Mesendoderm (in vitro differentiated cells): ENCODE measurements at regions not wholly inside any gene's neighbourhood (a gene's known extent, or its start where the extent isn't known, plus 50 kb on each side); places are given as distances from the start of the nearest gene placed in this dataset.
A peak's percentile ranks its signal among the peaks of the same experiment; 100 is the strongest.
"Not testable (repeated sequence)": the region's sequence is repeated elsewhere in the genome, so short reads cannot be mapped to it uniquely, and the experiment has no call there.

Experiments
- DNase-seq: peaks from one replicate; pipeline ENCODE4 v3.0.0; 2013
- H2AK5ac ChIP-seq: 2 replicates; pipeline ENCODE4 v1.6.1; 2013; ENCODE audit warnings: low read length, inconsistent platforms
- H2BK120ac ChIP-seq: 2 replicates; pipeline ENCODE4 v1.6.1; 2013; ENCODE audit warnings: low read depth, mild to moderate bottlenecking, low read length, moderate library complexity, mixed read lengths
- H2BK15ac ChIP-seq: replicated peaks from 2 replicates; pipeline ENCODE4 v1.6.1; 2013; ENCODE audit warnings: low read depth, mild to moderate bottlenecking, moderate library complexity
- H2BK5ac ChIP-seq: 2 replicates; pipeline ENCODE4 v1.6.1; 2013; ENCODE audit warnings: low read length, inconsistent platforms
- H3K18ac ChIP-seq: 2 replicates; pipeline ENCODE4 v1.6.1; 2013; ENCODE audit warnings: mild to moderate bottlenecking, low read length, mixed read lengths
- H3K23ac ChIP-seq: one replicate; pipeline ENCODE4 v1.6.1; 2013; ENCODE audit warnings: low read length
- H3K27ac ChIP-seq: 2 replicates; pipeline ENCODE4 v1.5.1; 2013; ENCODE audit warnings: low read depth, mild to moderate bottlenecking, inconsistent platforms, low read length, moderate library complexity
- H3K27me3 ChIP-seq: 2 replicates; pipeline ENCODE4 v1.6.1; 2013; ENCODE audit warnings: low read length, control low read depth, mild to moderate bottlenecking, inconsistent platforms; ENCODE audit not compliant: insufficient read depth, poor library complexity
- H3K36me3 ChIP-seq: 2 replicates; pipeline ENCODE4 v1.6.1; 2013; ENCODE audit warnings: low read length, inconsistent platforms; ENCODE audit not compliant: control insufficient read depth, insufficient read depth
- H3K4ac ChIP-seq: one replicate; pipeline ENCODE4 v1.6.1; 2013; ENCODE audit warnings: low read depth, mild to moderate bottlenecking, low read length, moderate library complexity
- H3K4me1 ChIP-seq: 2 replicates; pipeline ENCODE4 v1.6.1; 2013; ENCODE audit warnings: low read depth, low read length, inconsistent platforms; ENCODE audit not compliant: control insufficient read depth
- H3K4me2 ChIP-seq: 2 replicates; pipeline ENCODE4 v1.6.1; 2013; ENCODE audit warnings: low read length
- H3K4me3 ChIP-seq: 2 replicates; pipeline ENCODE4 v1.5.1; 2013; ENCODE audit warnings: mild to moderate bottlenecking, low read length
- H3K56ac ChIP-seq: one replicate; pipeline ENCODE4 v1.6.1; 2013; ENCODE audit warnings: low read length
- H3K79me1 ChIP-seq: 2 replicates; pipeline ENCODE4 v1.6.1; 2013; ENCODE audit warnings: low read length, inconsistent platforms
- H3K79me2 ChIP-seq: 2 replicates; pipeline ENCODE4 v1.6.1; 2013; ENCODE audit warnings: mild to moderate bottlenecking, low read length; ENCODE audit not compliant: control insufficient read depth, insufficient read depth
- H3K9ac ChIP-seq: 2 replicates; pipeline ENCODE4 v1.6.1; 2013; ENCODE audit warnings: low read length, inconsistent platforms
- H4K5ac ChIP-seq: one replicate; pipeline ENCODE4 v1.6.1; 2013; ENCODE audit warnings: low read length
- H4K8ac ChIP-seq: one replicate; pipeline ENCODE4 v1.6.1; 2013; ENCODE audit warnings: low read depth, mild to moderate bottlenecking, control low read depth, low read length, moderate library complexity
- WGBS: extraction: QIAGEN DNeasy Blood & Tissue Kit; methylation state at CpG from one replicate; pipeline ENCODE4 v1.1.7; 2013; ENCODE audit warnings: low lambda C conversion rate, missing lambda C conversion rate; ENCODE audit not compliant: insufficient coverage; ENCODE audit errors: extremely low coverage; 5-methylcytosine and 5-hydroxymethylcytosine counted together

- H3K79me1 ChIP-seq, result no peaks in the 10 kb centered on the region
- H3K4ac ChIP-seq, result no peak overlapping the region
- H2AK5ac ChIP-seq, result no peak overlapping the region
- H3K4me2 ChIP-seq, result no peak overlapping the region
- no peak overlapping the region for H4K8ac ChIP-seq
- no peak overlapping the region for H2BK5ac ChIP-seq
- H3K4me1 ChIP-seq, result no peaks in the 10 kb centered on the region
- H2BK15ac ChIP-seq, result no peak overlapping the region
- H3K79me2 ChIP-seq, result no peaks in the 10 kb centered on the region
- H3K4me3 ChIP-seq, result no peak overlapping the region
- H4K5ac ChIP-seq, result no peak overlapping the region
- no peak overlapping the region for H3K56ac ChIP-seq
- H3K36me3 ChIP-seq, result no peaks in the 10 kb centered on the region
- no peak for DNase-seq
- no peak overlapping the region for H3K9ac ChIP-seq
- no peaks in the 10 kb centered on the region for H3K27me3 ChIP-seq
- H3K27ac ChIP-seq, result no peak overlapping the region
- H2BK120ac ChIP-seq, result no peak overlapping the region
- H3K18ac ChIP-seq, result no peak overlapping the region
- no peak overlapping the region for H3K23ac ChIP-seq
These were observed 327.0 kb upstream of the ZC3H15 start for GRCh38 chr2:186159101-186159500.

GRCh38 chr2:186164325-186164724 lies 321.7 kb upstream of the ZC3H15 start:
- no peak overlapping the region for H2BK5ac ChIP-seq
- no peak overlapping the region for H2BK15ac ChIP-seq
- H3K4me2 ChIP-seq, result no peak overlapping the region
- no peak overlapping the region for H2BK120ac ChIP-seq
- no peak overlapping the region for H2AK5ac ChIP-seq
- no peak overlapping the region for H3K56ac ChIP-seq
- no peaks in the 10 kb centered on the region for H3K79me2 ChIP-seq
- no peaks in the 10 kb centered on the region for H3K27me3 ChIP-seq
- WGBS, result no CpG with 5 or more reads among the region's 2 CpGs
- H3K4ac ChIP-seq, result no peak overlapping the region
- H3K36me3 ChIP-seq, result no peaks in the 10 kb centered on the region
- no peak overlapping the region for H3K18ac ChIP-seq
- H3K79me1 ChIP-seq, result no peaks in the 10 kb centered on the region
- DNase-seq, result no peak
- no peak overlapping the region for H4K5ac ChIP-seq
- H3K9ac ChIP-seq, result no peak overlapping the region
- H3K23ac ChIP-seq, result no peak overlapping the region
- H3K27ac ChIP-seq, result no peak overlapping the region
- H4K8ac ChIP-seq, result no peak overlapping the region
- H3K4me3 ChIP-seq, result no peak overlapping the region
- no peaks in the 10 kb centered on the region for H3K4me1 ChIP-seq

GRCh38 chr2:186170693-186171092 lies 315.4 kb upstream of the ZC3H15 start:
- no peaks in the 10 kb centered on the region for H3K79me1 ChIP-seq
- H3K56ac ChIP-seq, result no peak overlapping the region
- H2BK15ac ChIP-seq, result no peak overlapping the region
- DNase-seq, result no peak
- H2BK120ac ChIP-seq, result no peak overlapping the region
- H3K36me3 ChIP-seq, result no peaks in the 10 kb centered on the region
- no peak overlapping the region for H4K5ac ChIP-seq
- no peak overlapping the region for H3K4ac ChIP-seq
- no peak overlapping the region for H2AK5ac ChIP-seq
- H3K27ac ChIP-seq, result no peak overlapping the region
- H3K4me3 ChIP-seq, result no peak overlapping the region
- no peak overlapping the region for H2BK5ac ChIP-seq
- no peaks in the 10 kb centered on the region for H3K4me1 ChIP-seq
- H3K23ac ChIP-seq, result no peak overlapping the region
- no peaks in the 10 kb centered on the region for H3K79me2 ChIP-seq
- no CpG with 5 or more reads among the region's 1 CpG for WGBS
- no peaks in the 10 kb centered on the region for H3K27me3 ChIP-seq
- no peak overlapping the region for H3K4me2 ChIP-seq
- no peak overlapping the region for H4K8ac ChIP-seq
- no peak overlapping the region for H3K9ac ChIP-seq
- no peak overlapping the region for H3K18ac ChIP-seq

- H3K56ac ChIP-seq, result no peak overlapping the region
These were observed 304.4 kb upstream of the ZC3H15 start for GRCh38 chr2:186181625-186182024.

GRCh38 chr2:186182366-186182765 lies 303.7 kb upstream of the ZC3H15 start:
- H3K4ac ChIP-seq, H3K36me3 ChIP-seq, H4K5ac ChIP-seq, H3K27me3 ChIP-seq, H4K8ac ChIP-seq, H3K9ac ChIP-seq, H3K18ac ChIP-seq, H3K4me1 ChIP-seq, H2BK15ac ChIP-seq, H3K79me2 ChIP-seq, DNase-seq, H3K27ac ChIP-seq, H2BK120ac ChIP-seq, H3K4me2 ChIP-seq, H3K56ac ChIP-seq, H2AK5ac ChIP-seq, H2BK5ac ChIP-seq, H3K79me1 ChIP-seq, H3K4me3 ChIP-seq, H3K23ac ChIP-seq: not testable (repeated sequence)
- no CpG with 5 or more reads among the region's 10 CpGs for WGBS

More at GRCh38 chr2:186181625-186182024, 304.4 kb upstream of the ZC3H15 start:
- WGBS, result no CpG with 5 or more reads among the region's 1 CpG
- Histone ChIP-seq H3K4ac (no peak overlapping the region), H3K79me2 (no peaks in the 10 kb centered on the region), H4K8ac (no peak overlapping the region), H2AK5ac (no peak overlapping the region), H2BK5ac (no peak overlapping the region), H3K27me3 (no peaks in the 10 kb centered on the region), H3K79me1 (no peaks in the 10 kb centered on the region), H2BK120ac (no peak overlapping the region), H4K5ac (no peak overlapping the region), H3K4me1 (no peaks in the 10 kb centered on the region), H3K9ac (no peak overlapping the region), H3K27ac (no peak overlapping the region), H3K36me3 (no peaks in the 10 kb centered on the region), H3K4me3 (no peak overlapping the region), H2BK15ac (no peak overlapping the region), H3K18ac (no peak overlapping the region), H3K4me2 (no peak overlapping the region), H3K23ac (no peak overlapping the region)
- DNase-seq, result no peak

- Histone ChIP-seq H3K18ac (no peak overlapping the region), H3K4ac (no peak overlapping the region), H3K27ac (no peak overlapping the region), H3K4me3 (no peak overlapping the region), H2BK15ac (no peak overlapping the region), H3K56ac (no peak overlapping the region), H3K23ac (no peak overlapping the region), H3K4me2 (no peak overlapping the region), H3K4me1 (no peaks in the 10 kb centered on the region), H4K8ac (no peak overlapping the region), H3K79me1 (no peaks in the 10 kb centered on the region), H4K5ac (no peak overlapping the region), H3K79me2 (no peaks in the 10 kb centered on the region), H3K9ac (no peak overlapping the region), H2AK5ac (no peak overlapping the region), H2BK5ac (no peak overlapping the region), H2BK120ac (no peak overlapping the region), H3K27me3 (no peaks in the 10 kb centered on the region), H3K36me3 (no peaks in the 10 kb centered on the region)
- no CpG with 5 or more reads among the region's 3 CpGs for WGBS
- peak; percentile 5 for DNase-seq
These were observed 302.7 kb upstream of the ZC3H15 start for GRCh38 chr2:186183406-186183805.
